OCI-LY7 (cell line): ENCODE measurements at regions not wholly inside any gene's neighbourhood (a gene's known extent, or its start where the extent isn't known, plus 50 kb on each side); places are given as distances from the start of the nearest gene placed in this dataset.

Experiments used
- BruUV-seq: library from RNA; stranded (reverse); fragments of 400-500 nt; replicated peaks from 2 replicates; lab custom pipeline; 2021; lab: Mats Ljungman, UMichigan
- CTCF ChIA-PET: fragments of 300-600 bp; sonication (Branson Sonifier 250); formaldehyde crosslinking; loops from one replicate; lab custom pipeline; 2022; ENCODE audit warnings: antibody characterized with exemption; ENCODE audit not compliant: unreplicated experiment; lab: Charles Lee
- POLR2A ChIA-PET: fragments of 300-600 bp; sonication (Branson Sonifier 250); formaldehyde crosslinking; loops from one replicate; lab custom pipeline; 2022; ENCODE audit warnings: antibody characterized with exemption; lab: Charles Lee
- DNase-seq: peaks from one replicate; pipeline ENCODE4 v3.0.0-alpha.2; 2015; ENCODE audit warnings: low spot score
- H2AFZ ChIP-seq: fragments of 200-600 bp; sonication (generic), shearing (Covaris generic); 2 replicates; pipeline ENCODE4 v1.6.1; 2014; ENCODE audit warnings: mild to moderate bottlenecking, antibody characterized with exemption, low read length, moderate library complexity
- H3K27ac ChIP-seq: fragments of 200-600 bp; sonication (generic); 2 replicates; pipeline ENCODE4 v1.5.1; 2014; ENCODE audit warnings: mixed run types, low read depth, mild to moderate bottlenecking, moderate library complexity, low read length, inconsistent platforms; ENCODE audit not compliant: poor library complexity, severe bottlenecking
- H3K36me3 ChIP-seq: fragments of 200-600 bp; sonication (generic); 2 replicates; pipeline ENCODE4 v1.6.1; 2014; ENCODE audit warnings: mild to moderate bottlenecking, antibody characterized with exemption, low read length, moderate library complexity, mixed read lengths; ENCODE audit not compliant: insufficient read depth
- H3K4me1 ChIP-seq: fragments of 200-600 bp; sonication (generic); 2 replicates; pipeline ENCODE4 v1.5.1; 2014; ENCODE audit warnings: mild to moderate bottlenecking, low read length; ENCODE audit not compliant: insufficient read depth, poor library complexity, severe bottlenecking
- H3K4me2 ChIP-seq: fragments of 200-600 bp; sonication (generic); 2 replicates; pipeline ENCODE4 v1.6.1; 2014; ENCODE audit warnings: mild to moderate bottlenecking, low read length
- H3K4me3 ChIP-seq: fragments of 200-600 bp; sonication (generic); 2 replicates; pipeline ENCODE4 v1.5.1; 2014; ENCODE audit warnings: mild to moderate bottlenecking, low read depth, low read length; ENCODE audit not compliant: poor library complexity, severe bottlenecking
- H3K79me2 ChIP-seq: fragments of 200-600 bp; sonication (generic); 2 replicates; pipeline ENCODE4 v1.6.1; 2016; ENCODE audit warnings: low read depth, mild to moderate bottlenecking, low read length, moderate library complexity, mixed read lengths; ENCODE audit not compliant: insufficient read depth
- H3K9me2 ChIP-seq: fragments of 200-600 bp; sonication (generic); 2 replicates; pipeline ENCODE4 v1.6.1; 2016; ENCODE audit warnings: mild to moderate bottlenecking, low read length, mixed read lengths; ENCODE audit not compliant: insufficient read depth
- H3K9me3 ChIP-seq: fragments of 200-600 bp; sonication (generic); 2 replicates; pipeline ENCODE4 v1.6.1; 2014; ENCODE audit warnings: mild to moderate bottlenecking, mixed run types, low read length, mixed read lengths
- H4K20me1 ChIP-seq: fragments of 200-600 bp; sonication (generic); 2 replicates; pipeline ENCODE4 v1.6.1; 2014; ENCODE audit warnings: mild to moderate bottlenecking, antibody characterized with exemption, low read length, moderate library complexity, mixed read lengths; ENCODE audit not compliant: insufficient read depth
- EZH2phosphoT487 ChIP-seq: fragments of 200-600 bp; sonication (generic); IDR thresholded peaks from 2 replicates; pipeline ENCODE4 v1.6.1; 2018; ENCODE audit warnings: low read depth, borderline replicate concordance, mild to moderate bottlenecking, mixed run types, antibody characterized with exemption, low read length, moderate library complexity, mixed read lengths
- intact Hi-C: fragments of 100-400 bp; cut with micrococcal nuclease; formaldehyde crosslinking; loops from one replicate; pipeline ENCODE4 v1.10.0; 2022; ENCODE audit not compliant: unreplicated experiment
- TF ChIP-seq, protein P1 (sequence below): fragments of 200-600 bp; sonication (generic); conservative IDR thresholded peaks from 2 replicates; pipeline ENCODE4 v1.5.1; 2014; ENCODE audit warnings: mild to moderate bottlenecking, antibody characterized with exemption, low read length, moderate library complexity, mixed read lengths

DNA sequence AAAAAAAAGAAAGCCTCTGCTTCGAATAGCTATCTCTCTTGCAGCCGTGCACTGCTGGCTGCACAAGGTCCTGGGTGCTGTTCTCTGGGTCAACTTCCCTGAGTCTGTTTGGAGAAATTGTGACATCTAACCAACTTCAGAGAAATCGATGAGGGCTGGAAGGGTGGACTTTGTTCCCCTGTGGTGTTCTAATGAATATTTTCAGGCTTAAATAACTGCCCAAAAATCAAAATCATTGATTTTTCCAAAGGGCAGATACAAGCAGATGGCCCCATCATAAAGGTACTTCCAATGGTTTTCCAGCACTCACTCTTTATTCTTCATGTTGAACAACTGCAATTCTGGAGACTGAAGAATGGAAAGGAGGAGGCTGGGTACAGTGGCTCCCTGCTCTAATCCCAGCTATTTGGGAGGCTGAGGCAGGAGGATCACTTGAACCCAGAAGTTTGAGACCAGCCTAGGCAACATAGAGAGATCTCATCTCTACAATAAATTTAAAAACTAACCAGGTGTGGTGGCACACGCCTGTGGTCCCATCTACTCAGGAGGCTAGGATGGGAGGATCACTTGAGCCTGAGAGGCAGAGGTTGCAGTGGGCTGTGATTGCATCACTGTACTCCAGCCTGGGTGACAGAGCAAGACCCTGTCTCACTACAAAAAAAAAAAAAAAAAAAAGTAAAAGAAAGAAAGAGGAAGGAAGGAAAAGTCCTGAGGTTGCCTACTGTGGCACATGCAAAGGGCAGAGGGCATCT is 59.1 kb downstream of the FOXA2 start:
- Histone ChIP-seq H3K4me1 (no peaks in the 10 kb centered on the region), H2AFZ (no peak overlapping the region), H3K36me3 (no peaks in the 10 kb centered on the region), H3K4me3 (no peak overlapping the region), H3K9me3 (no peaks in the 10 kb centered on the region), H3K4me2 (no peak overlapping the region), H3K79me2 (no peaks in the 10 kb centered on the region), H4K20me1 (no peaks in the 10 kb centered on the region), H3K9me2 (no peaks in the 10 kb centered on the region), H3K27ac (no peak overlapping the region)
- intact Hi-C loops: no loop called here
- CTCF ChIA-PET: no interaction called here
- TF ChIP-seq, protein P1, sequence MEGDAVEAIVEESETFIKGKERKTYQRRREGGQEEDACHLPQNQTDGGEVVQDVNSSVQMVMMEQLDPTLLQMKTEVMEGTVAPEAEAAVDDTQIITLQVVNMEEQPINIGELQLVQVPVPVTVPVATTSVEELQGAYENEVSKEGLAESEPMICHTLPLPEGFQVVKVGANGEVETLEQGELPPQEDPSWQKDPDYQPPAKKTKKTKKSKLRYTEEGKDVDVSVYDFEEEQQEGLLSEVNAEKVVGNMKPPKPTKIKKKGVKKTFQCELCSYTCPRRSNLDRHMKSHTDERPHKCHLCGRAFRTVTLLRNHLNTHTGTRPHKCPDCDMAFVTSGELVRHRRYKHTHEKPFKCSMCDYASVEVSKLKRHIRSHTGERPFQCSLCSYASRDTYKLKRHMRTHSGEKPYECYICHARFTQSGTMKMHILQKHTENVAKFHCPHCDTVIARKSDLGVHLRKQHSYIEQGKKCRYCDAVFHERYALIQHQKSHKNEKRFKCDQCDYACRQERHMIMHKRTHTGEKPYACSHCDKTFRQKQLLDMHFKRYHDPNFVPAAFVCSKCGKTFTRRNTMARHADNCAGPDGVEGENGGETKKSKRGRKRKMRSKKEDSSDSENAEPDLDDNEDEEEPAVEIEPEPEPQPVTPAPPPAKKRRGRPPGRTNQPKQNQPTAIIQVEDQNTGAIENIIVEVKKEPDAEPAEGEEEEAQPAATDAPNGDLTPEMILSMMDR: no peak
- no peak for DNase-seq
- POLR2A ChIA-PET: no interaction called here
- no TSS peak for BruUV-seq

DNA sequence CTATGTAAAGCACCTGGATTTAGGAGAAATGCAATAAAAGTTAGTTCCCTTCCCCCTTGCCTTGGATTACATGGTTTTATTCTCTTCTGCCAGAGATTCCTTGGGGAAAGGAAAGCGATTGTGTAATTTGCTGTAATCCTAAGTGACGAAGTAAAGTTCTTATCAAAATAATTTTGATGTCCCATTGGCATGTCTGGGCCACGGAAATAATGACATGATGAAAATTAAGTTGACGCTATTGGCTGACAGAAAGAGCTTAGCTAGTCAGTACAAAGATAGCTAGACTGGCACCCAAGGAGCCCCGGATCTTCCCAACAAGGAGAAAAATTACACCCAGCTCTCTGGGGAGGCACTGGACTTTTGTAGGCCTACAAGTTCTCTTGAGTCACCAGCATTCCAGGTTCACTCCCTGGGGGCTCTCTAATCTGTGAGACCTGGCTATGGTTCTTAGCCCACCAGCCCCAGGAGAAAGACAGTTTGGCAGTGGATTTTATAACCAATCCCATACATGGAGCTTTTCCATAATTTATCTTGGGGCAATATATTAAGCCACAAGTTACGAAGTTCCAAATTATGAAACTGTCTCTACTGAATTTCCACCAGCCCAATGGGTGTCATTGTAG is 59.9 kb downstream of the FOXA2 start:
- Histone ChIP-seq H3K4me1 (no peaks in the 10 kb centered on the region), H2AFZ (no peak overlapping the region), H4K20me1 (no peaks in the 10 kb centered on the region), H3K27ac (no peak overlapping the region), H3K9me2 (no peaks in the 10 kb centered on the region), H3K79me2 (no peaks in the 10 kb centered on the region), H3K4me3 (no peak overlapping the region), H3K9me3 (no peaks in the 10 kb centered on the region), H3K36me3 (no peaks in the 10 kb centered on the region), H3K4me2 (no peak overlapping the region)
- no TSS peak for BruUV-seq
- ChIA-PET POLR2A (no interaction called here), CTCF (no interaction called here)
- TF ChIP-seq, protein P1: no peak
- TF ChIP-seq EZH2phosphoT487: no peak
- intact Hi-C loops: no loop called here
- no peak for DNase-seq
